DMS153 treated with DMSO at 0.1 percent for 48 hours (cell line): ENCODE measurements at regions not wholly inside any gene's neighbourhood (a gene's known extent, or its start where the extent isn't known, plus 50 kb on each side); places are given as distances from the start of the nearest gene placed in this dataset.

ENCODE experiments used
- DNase-seq: peaks from one replicate; lab custom pipeline; 2025; ENCODE audit not compliant: unreplicated experiment; lab: John Stamatoyannopoulos, UW

- no peak for DNase-seq
Observed at GRCh38 chr2:120622159-120622869, 113.4 kb upstream of the GLI2 start.

- DNase-seq, result no peak
Observed at GRCh38 chr2:120622886-120623753, 112.5 kb upstream of the GLI2 start.

- DNase-seq, result no peak
Observed at GRCh38 chr2:120624061-120624737, 111.5 kb upstream of the GLI2 start.

- no peak for DNase-seq
Observed at GRCh38 chr2:120624738-120625446, 110.8 kb upstream of the GLI2 start.

- no peak for DNase-seq
Observed at GRCh38 chr2:120625865-120626560, 109.7 kb upstream of the GLI2 start.

GRCh38 chr2:120626566-120626965 is 109.1 kb upstream of the GLI2 start:
- DNase-seq, result no peak

- DNase-seq, result no peak
Observed at GRCh38 chr2:120628248-120628647, 107.4 kb upstream of the GLI2 start.

GRCh38 chr2:120629241-120629895 is 106.3 kb upstream of the GLI2 start:
- DNase-seq, result no peak

- DNase-seq, result no peak
Observed at GRCh38 chr2:120630031-120630701, 105.5 kb upstream of the GLI2 start.

GRCh38 chr2:120631236-120631635 is 104.4 kb upstream of the GLI2 start:
- no peak for DNase-seq

- no peak for DNase-seq
Observed at GRCh38 chr2:120631724-120632123, 103.9 kb upstream of the GLI2 start.

- no peak for DNase-seq
Observed at GRCh38 chr2:120632796-120633646, 102.6 kb upstream of the GLI2 start.

- DNase-seq, result no peak
Observed at GRCh38 chr2:120634533-120634932, 101.1 kb upstream of the GLI2 start.

GRCh38 chr2:120635146-120635545 is 100.5 kb upstream of the GLI2 start:
- DNase-seq, result no peak

GRCh38 chr2:120637847-120638246 is 97.8 kb upstream of the GLI2 start:
- DNase-seq, result no peak

- no peak for DNase-seq
Observed at GRCh38 chr2:120638450-120638849, 97.2 kb upstream of the GLI2 start.

GRCh38 chr2:120641366-120641771 is 94.3 kb upstream of the GLI2 start:
- DNase-seq, result no peak

GRCh38 chr2:120642646-120643045 is 93.0 kb upstream of the GLI2 start:
- DNase-seq, result no peak

- no peak for DNase-seq
Observed at GRCh38 chr2:120646994-120647393, 88.7 kb upstream of the GLI2 start.
